ENCODE measurements at regions not wholly inside any gene's neighbourhood (a gene's known extent, or its start where the extent isn't known, plus 50 kb on each side); places are given as distances from the start of the nearest gene placed in this dataset.

GRCh38 chr9:23926368-23926767 lies 100.3 kb upstream of the ELAVL2 start:
- TF ChIP-seq ZNF76 (tag by site-specific recombination; IDR thresholded peaks at IDR 0.05; ENCODE audit: borderline replicate concordance, low read depth) (no peak), RBAK (tag by site-specific recombination; IDR thresholded peaks at IDR 0.05) (no peak)
- TF ChIP-seq, protein P1, sequence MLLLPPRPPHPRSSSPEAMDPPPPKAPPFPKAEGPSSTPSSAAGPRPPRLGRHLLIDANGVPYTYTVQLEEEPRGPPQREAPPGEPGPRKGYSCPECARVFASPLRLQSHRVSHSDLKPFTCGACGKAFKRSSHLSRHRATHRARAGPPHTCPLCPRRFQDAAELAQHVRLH (tag by site-specific recombination; IDR thresholded peaks at IDR 0.05), result no peak
